GM12878 (cell line): ENCODE measurements at regions not wholly inside any gene's neighbourhood (a gene's known extent, or its start where the extent isn't known, plus 50 kb on each side); places are given as distances from the start of the nearest gene placed in this dataset.
"Not testable (repeated sequence)": the region's sequence is repeated elsewhere in the genome, so short reads cannot be mapped to it uniquely, and the experiment has no call there.

ENCODE experiments used
- ATAC-seq: fragments of 200-7000 bp; cut with Tn5 transposase; 3 replicates; pipeline ENCODE4 v1.9.1; 2020; ENCODE audit warnings: mild to moderate bottlenecking, moderate library complexity
- BruUV-seq: library from RNA; stranded (reverse); fragments of 400-500 nt; replicated peaks from 2 replicates; lab custom pipeline; 2021; lab: Mats Ljungman, UMichigan
- CTCF ChIA-PET: fragments of 300-600 bp; sonication (Branson Sonifier 250); formaldehyde crosslinking; extraction: SDS; loops from one replicate; lab custom pipeline; 2021; ENCODE audit warnings: inconsistent platforms; lab: Yijun Ruan, JAX
- POLR2A ChIA-PET: fragments of 350-600 bp; formaldehyde crosslinking; extraction: SDS; loops from one replicate; lab custom pipeline; 2021; ENCODE audit warnings: inconsistent platforms; lab: Charles Lee
- RAD21 ChIA-PET: fragments of 300-600 bp; sonication (Branson Sonifier 250); formaldehyde crosslinking; loops from one replicate; lab custom pipeline; 2023; ENCODE audit warnings: antibody characterized with exemption; ENCODE audit not compliant: unreplicated experiment; lab: Charles Lee
- SMC1A ChIA-PET: fragments of 300-600 bp; sonication (Branson Sonifier 250); formaldehyde crosslinking; loops from one replicate; lab custom pipeline; 2023; ENCODE audit not compliant: unreplicated experiment, uncharacterized antibody; lab: Charles Lee
- DNase-seq: peaks from one replicate; pipeline ENCODE4 v3.0.0-alpha.2; 2011; ENCODE audit warnings: low read depth, low spot score
- FAIRE-seq: peaks from 3 replicates; lab custom pipeline; 2011; peaks lifted over from hg19 to GRCh38; lab: Jason Lieb, UNC
- H2AFZ ChIP-seq: 2 replicates; pipeline ENCODE4 v1.6.0; 2011; ENCODE audit warnings: low read depth, low read length, control low read depth; ENCODE audit not compliant: control insufficient read depth
- H3K27ac ChIP-seq: 2 replicates; pipeline ENCODE4 v1.5.1; 2011; ENCODE audit warnings: control low read depth; ENCODE audit not compliant: control insufficient read depth, insufficient read depth
- H3K27me3 ChIP-seq, 2 experiments: replicated peaks in 1 of 2; 2 replicates each; pipeline versions ENCODE4 v1.6.0 to v1.6.1; 2011; ENCODE audit warnings: low read length in 1 of 2; ENCODE audit not compliant: control insufficient read depth in 2 of 2, insufficient read depth in 2 of 2
- H3K36me3 ChIP-seq, 2 experiments: 2 replicates each; pipeline ENCODE4 v1.5.1; 2011; ENCODE audit warnings: low read length in 1 of 2; ENCODE audit not compliant: control insufficient read depth in 2 of 2, insufficient read depth in 2 of 2
- H3K4me1 ChIP-seq: 2 replicates; pipeline ENCODE4 v1.6.1; 2011; ENCODE audit warnings: mild to moderate bottlenecking, low read length, moderate library complexity, mixed read lengths; ENCODE audit not compliant: control insufficient read depth, insufficient read depth
- H3K4me2 ChIP-seq: 2 replicates; pipeline ENCODE4 v1.6.0; 2011; ENCODE audit warnings: control low read depth; ENCODE audit not compliant: control insufficient read depth, insufficient read depth
- H3K4me3 ChIP-seq: fragments of 200-600 bp; sonication (generic); 2 replicates; pipeline ENCODE4 v1.5.1; 2016
- H3K79me2 ChIP-seq: 2 replicates; pipeline ENCODE4 v1.6.0; 2011; ENCODE audit warnings: low read length; ENCODE audit not compliant: control insufficient read depth, insufficient read depth
- H3K9ac ChIP-seq: 2 replicates; pipeline ENCODE4 v1.8.0; 2011; ENCODE audit warnings: low read length, control low read depth, mixed read lengths; ENCODE audit not compliant: control insufficient read depth, insufficient read depth
- H3K9me3 ChIP-seq: replicated peaks from 3 replicates; pipeline ENCODE4 v1.5.1; 2011; ENCODE audit warnings: mild to moderate bottlenecking, low read length; ENCODE audit not compliant: control insufficient read depth, insufficient read depth
- H4K20me1 ChIP-seq: 2 replicates; pipeline ENCODE4 v1.6.0; 2011; ENCODE audit not compliant: control insufficient read depth, insufficient read depth
- RAD51 ChIP-seq: fragments of 450-650 bp; IDR thresholded peaks from 2 replicates; pipeline ENCODE4 v1.6.1; 2016; ENCODE audit warnings: moderate library complexity, mild to moderate bottlenecking, inconsistent platforms
- WGBS: methylation state at CpG from one replicate; pipeline ENCODE4 v1.1.6; 2016; ENCODE audit warnings: low lambda C conversion rate; ENCODE audit not compliant: insufficient replicate concordance, insufficient coverage; ENCODE audit errors: missing lambda C conversion rate; 5-methylcytosine and 5-hydroxymethylcytosine counted together
- in situ Hi-C: fragments of 300-500 bp; cut with MboI; formaldehyde crosslinking; loops from 9 replicates; pipeline ENCODE4 v1.14.3; 2018; ENCODE audit warnings: mixed read lengths
- intact Hi-C: fragments of 100-400 bp; cut with micrococcal nuclease; formaldehyde crosslinking; loops from one replicate; pipeline ENCODE4 v1.14.2; 2022; ENCODE audit not compliant: unreplicated experiment
- TF ChIP-seq, protein P1 (sequence below), 3 experiments: IDR thresholded peaks in 2 of 3; conservative IDR thresholded peaks in 1 of 3; 2 replicates each; pipeline ENCODE4 v1.5.1; 2011; ENCODE audit warnings: low read depth in 3 of 3, low read length in 3 of 3, mild to moderate bottlenecking in 3 of 3, control low read depth in 2 of 3, moderate library complexity in 2 of 3, inconsistent platforms in 1 of 3, mixed read lengths in 1 of 3; ENCODE audit not compliant: control insufficient read depth in 2 of 3, insufficient read depth in 1 of 3; ENCODE audit errors: extremely low read depth in 1 of 3

DNA sequence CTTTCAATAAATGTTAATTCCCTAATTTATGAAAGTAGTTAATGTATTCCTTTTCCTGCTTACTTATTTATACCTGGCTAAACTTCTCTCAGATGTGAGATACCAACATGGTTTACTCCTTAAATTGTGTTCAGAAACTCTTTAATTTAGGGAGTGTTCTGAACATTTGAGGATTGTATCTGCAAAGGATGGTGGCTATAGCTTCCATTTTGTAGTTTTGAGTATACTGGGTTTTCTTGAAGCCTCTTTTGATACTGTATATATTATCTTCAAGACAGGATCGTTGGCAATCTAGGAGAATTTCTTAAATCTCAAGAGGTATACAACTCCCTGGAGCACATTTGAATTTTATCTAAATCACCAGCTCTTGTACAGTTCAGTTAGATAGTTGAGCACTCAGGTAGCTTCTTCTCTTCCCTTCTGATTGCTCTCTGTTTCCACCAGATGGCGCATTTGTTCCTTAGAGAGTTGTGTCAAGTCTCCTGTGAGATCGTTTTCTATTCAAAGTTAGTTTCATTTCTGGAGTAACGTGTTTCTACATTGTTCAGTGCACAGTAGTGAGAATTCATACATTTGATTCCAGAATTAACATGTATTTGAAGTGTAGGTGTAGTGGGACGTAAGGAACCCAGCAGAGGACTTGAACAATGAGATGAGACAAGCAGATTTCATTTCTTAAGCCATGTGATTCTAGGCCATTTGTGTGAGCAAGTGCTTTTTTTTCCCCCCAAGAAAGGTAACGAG, 63.2 kb upstream of the GARIN1A start:
- peak overlapping the region; percentile 56; the same call in 1 of the 2 replicates for H3K27ac ChIP-seq
- H3K36me3 ChIP-seq, BruUV-seq, H3K9me3 ChIP-seq, in situ Hi-C loops, H3K9ac ChIP-seq, H3K4me3 ChIP-seq, H4K20me1 ChIP-seq, H3K4me1 ChIP-seq, H3K79me2 ChIP-seq, H3K27me3 ChIP-seq: not testable (repeated sequence)
- ChIA-PET SMC1A (interaction anchor here (0.6 to 1.3 kb wide), 6 partner anchors 134 to 709 kb away, joined by 3 to 11 read pairs (median 6); partner anchors contain the start of gene ATP6V1F), POLR2A (interaction anchor here (0.6 kb wide), 1 partner anchor 134 kb away, joined by 3 read pairs; no protein-coding TSS in a partner anchor), RAD21 (interaction anchor here (0.6 to 1.2 kb wide), 8 partner anchors 130 to 483 kb away, joined by 3 to 13 read pairs (median 4); partner anchors contain the start of gene CALU), CTCF (interaction anchor here (0.6 to 2.3 kb wide), 8 partner anchors 62 to 605 kb away, joined by 3 to 20 read pairs (median 4); partner anchors contain the start of gene ATP6V1F)
- FAIRE-seq (peak; percentile 91), DNase-seq (peak; percentile 31), ATAC-seq (peak; percentile 99)
- 5% methylated on average over 6 of the region's 6 CpGs for WGBS
- TF ChIP-seq, protein P1, sequence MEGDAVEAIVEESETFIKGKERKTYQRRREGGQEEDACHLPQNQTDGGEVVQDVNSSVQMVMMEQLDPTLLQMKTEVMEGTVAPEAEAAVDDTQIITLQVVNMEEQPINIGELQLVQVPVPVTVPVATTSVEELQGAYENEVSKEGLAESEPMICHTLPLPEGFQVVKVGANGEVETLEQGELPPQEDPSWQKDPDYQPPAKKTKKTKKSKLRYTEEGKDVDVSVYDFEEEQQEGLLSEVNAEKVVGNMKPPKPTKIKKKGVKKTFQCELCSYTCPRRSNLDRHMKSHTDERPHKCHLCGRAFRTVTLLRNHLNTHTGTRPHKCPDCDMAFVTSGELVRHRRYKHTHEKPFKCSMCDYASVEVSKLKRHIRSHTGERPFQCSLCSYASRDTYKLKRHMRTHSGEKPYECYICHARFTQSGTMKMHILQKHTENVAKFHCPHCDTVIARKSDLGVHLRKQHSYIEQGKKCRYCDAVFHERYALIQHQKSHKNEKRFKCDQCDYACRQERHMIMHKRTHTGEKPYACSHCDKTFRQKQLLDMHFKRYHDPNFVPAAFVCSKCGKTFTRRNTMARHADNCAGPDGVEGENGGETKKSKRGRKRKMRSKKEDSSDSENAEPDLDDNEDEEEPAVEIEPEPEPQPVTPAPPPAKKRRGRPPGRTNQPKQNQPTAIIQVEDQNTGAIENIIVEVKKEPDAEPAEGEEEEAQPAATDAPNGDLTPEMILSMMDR (IDR thresholded peaks at IDR 0.05 in 2 of 3, conservative IDR thresholded peaks at IDR 0.05 in 1 of 3; ENCODE audit: control insufficient read depth in 2 of 3, extremely low read depth in 1 of 3, insufficient read depth in 1 of 3, low read depth in 3 of 3, low read length in 3 of 3): peak; percentile 0 to 34 (median 18); a peak in 3 of 6 replicates
- TF ChIP-seq RAD51: 0 out of 2 replicates have a peak, but pooled peaks have one; percentile 14
- H2AFZ ChIP-seq: peak overlapping the region; percentile 81
- intact Hi-C loops: loop anchor here (2.0 kb wide), 2 partner anchors 182 to 274 kb away; no protein-coding TSS in a partner anchor
- peak overlapping the region; percentile 71; the same call in 1 of the 2 replicates for H3K4me2 ChIP-seq

DNA sequence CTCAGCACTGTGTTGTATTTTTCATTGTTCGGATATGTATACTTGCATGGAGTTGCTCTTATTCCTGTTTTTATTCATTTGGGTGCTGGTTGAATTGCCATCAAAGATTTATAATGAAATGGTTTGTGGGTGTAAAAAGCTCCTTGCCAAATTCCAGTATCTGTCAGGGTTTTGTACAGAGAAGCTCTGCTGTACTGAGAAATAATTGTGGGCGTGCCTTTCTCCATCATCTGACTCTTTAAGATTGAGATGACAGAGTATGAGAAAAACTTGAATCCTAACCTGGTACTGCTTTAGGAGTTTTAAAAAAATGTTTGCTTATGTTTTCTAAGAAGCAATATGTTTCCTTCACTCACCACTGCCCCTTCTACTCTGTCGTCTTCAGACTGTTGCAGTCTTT, 58.7 kb upstream of the GARIN1A start:
- H3K4me3 ChIP-seq, H4K20me1 ChIP-seq, H3K27me3 ChIP-seq, H3K36me3 ChIP-seq, DNase-seq, H3K9ac ChIP-seq, RAD21 ChIA-PET, intact Hi-C loops, H3K4me2 ChIP-seq, H3K79me2 ChIP-seq, H3K27ac ChIP-seq, H3K4me1 ChIP-seq, POLR2A ChIA-PET, H3K9me3 ChIP-seq, SMC1A ChIA-PET, BruUV-seq, H2AFZ ChIP-seq, FAIRE-seq, CTCF ChIA-PET, ATAC-seq: not testable (repeated sequence)
- in situ Hi-C loops: loop anchor here (5.0 kb wide), 1 partner anchor 269 kb away; no protein-coding TSS in a partner anchor
- 93% methylated on average over 2 of the region's 3 CpGs for WGBS

DNA sequence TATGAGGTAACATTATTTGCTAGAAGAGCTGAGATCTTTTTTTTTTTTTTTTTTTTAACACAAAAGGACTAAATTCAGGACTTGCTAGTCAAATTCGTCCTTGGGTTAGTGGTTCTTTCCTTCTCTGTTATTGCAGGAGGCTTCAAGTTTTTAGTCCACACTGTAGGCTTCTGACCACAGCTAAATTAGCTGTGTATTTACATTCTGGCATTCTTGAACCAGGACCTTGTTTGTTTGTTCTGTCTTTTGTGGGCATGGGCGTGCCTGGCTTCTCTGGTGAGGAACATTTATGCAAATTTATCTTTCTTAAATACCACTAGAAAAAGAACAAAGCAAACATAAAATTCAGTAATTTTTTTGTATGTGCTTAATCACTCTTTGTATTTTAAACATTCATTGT, 57.3 kb upstream of the GARIN1A start:
- H3K79me2 ChIP-seq, DNase-seq, H3K4me1 ChIP-seq, H3K9me3 ChIP-seq, ATAC-seq, H4K20me1 ChIP-seq, POLR2A ChIA-PET, H3K4me2 ChIP-seq, H3K27ac ChIP-seq, H3K4me3 ChIP-seq, H3K27me3 ChIP-seq, H3K36me3 ChIP-seq, intact Hi-C loops, H3K9ac ChIP-seq, H2AFZ ChIP-seq, BruUV-seq: not testable (repeated sequence)
- FAIRE-seq: peak; percentile 59
- ChIA-PET SMC1A (interaction anchor here (0.6 kb wide), 1 partner anchor 674 kb away, joined by 3 read pairs; no protein-coding TSS in a partner anchor), RAD21 (interaction anchor here (0.7 kb wide), 1 partner anchor 235 kb away, joined by 3 read pairs; no protein-coding TSS in a partner anchor), CTCF (interaction anchor here (0.6 to 0.7 kb wide), 2 partner anchors 368 to 546 kb away, joined by 3 to 4 read pairs; no protein-coding TSS in a partner anchor)
- in situ Hi-C loops: loop anchor here (5.0 kb wide), 1 partner anchor 267 kb away; no protein-coding TSS in a partner anchor
- 23% methylated on average over 2 of the region's 2 CpGs for WGBS
